ENCODE measurements at regions not wholly inside any gene's neighbourhood (a gene's known extent, or its start where the extent isn't known, plus 50 kb on each side); places are given as distances from the start of the nearest gene placed in this dataset.

GRCh38 chr4:176467001-176467400 is 147.2 kb downstream of the SPCS3 start:
- TF ChIP-seq, protein P1, sequence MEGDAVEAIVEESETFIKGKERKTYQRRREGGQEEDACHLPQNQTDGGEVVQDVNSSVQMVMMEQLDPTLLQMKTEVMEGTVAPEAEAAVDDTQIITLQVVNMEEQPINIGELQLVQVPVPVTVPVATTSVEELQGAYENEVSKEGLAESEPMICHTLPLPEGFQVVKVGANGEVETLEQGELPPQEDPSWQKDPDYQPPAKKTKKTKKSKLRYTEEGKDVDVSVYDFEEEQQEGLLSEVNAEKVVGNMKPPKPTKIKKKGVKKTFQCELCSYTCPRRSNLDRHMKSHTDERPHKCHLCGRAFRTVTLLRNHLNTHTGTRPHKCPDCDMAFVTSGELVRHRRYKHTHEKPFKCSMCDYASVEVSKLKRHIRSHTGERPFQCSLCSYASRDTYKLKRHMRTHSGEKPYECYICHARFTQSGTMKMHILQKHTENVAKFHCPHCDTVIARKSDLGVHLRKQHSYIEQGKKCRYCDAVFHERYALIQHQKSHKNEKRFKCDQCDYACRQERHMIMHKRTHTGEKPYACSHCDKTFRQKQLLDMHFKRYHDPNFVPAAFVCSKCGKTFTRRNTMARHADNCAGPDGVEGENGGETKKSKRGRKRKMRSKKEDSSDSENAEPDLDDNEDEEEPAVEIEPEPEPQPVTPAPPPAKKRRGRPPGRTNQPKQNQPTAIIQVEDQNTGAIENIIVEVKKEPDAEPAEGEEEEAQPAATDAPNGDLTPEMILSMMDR (IDR thresholded peaks at IDR 0.05): no peak
- no peak for TF ChIP-seq POLR2A (IDR thresholded peaks at IDR 0.05)
